GM06990 (cell line): ENCODE measurements at regions not wholly inside any gene's neighbourhood (a gene's known extent, or its start where the extent isn't known, plus 50 kb on each side); places are given as distances from the start of the nearest gene placed in this dataset.

Experiments used
- DNase-seq: peaks from one replicate; pipeline ENCODE4 v3.0.0-alpha.2; 2011; ENCODE audit not compliant: insufficient read length; ENCODE audit errors: extremely low read depth
- H3K27me3 ChIP-seq: replicated peaks from 2 replicates; pipeline ENCODE4 v1.6.0; 2011; ENCODE audit warnings: low read length; ENCODE audit not compliant: control insufficient read depth, insufficient read depth
- H3K36me3 ChIP-seq: 2 replicates; pipeline ENCODE4 v1.5.1; 2011; ENCODE audit warnings: low read length; ENCODE audit not compliant: control insufficient read depth, insufficient read depth
- H3K4me3 ChIP-seq: replicated peaks from 2 replicates; pipeline ENCODE4 v1.5.1; 2011; ENCODE audit warnings: low read depth, mild to moderate bottlenecking, control low read depth, low read length
- CTCF ChIP-seq: IDR thresholded peaks from 2 replicates; pipeline ENCODE4 v1.5.1; 2011; ENCODE audit warnings: low read length, control low read depth, mild to moderate bottlenecking, inconsistent platforms; ENCODE audit not compliant: insufficient read depth, poor library complexity, severe bottlenecking

GRCh38 chr16:72388007-72388406 lies 216.1 kb upstream of the PMFBP1 start:
- no peak for DNase-seq
- TF ChIP-seq CTCF, result no peak
- no peaks in the 10 kb centered on the region for H3K27me3 ChIP-seq
- H3K36me3 ChIP-seq, result no peaks in the 10 kb centered on the region
- H3K4me3 ChIP-seq, result no peak overlapping the region

- no peak for TF ChIP-seq CTCF
- H3K27me3 ChIP-seq, result no peaks in the 10 kb centered on the region
- no peaks in the 10 kb centered on the region for H3K36me3 ChIP-seq
- no peak overlapping the region for H3K4me3 ChIP-seq
- no peak for DNase-seq
Measured at GRCh38 chr16:72384651-72385050, 212.7 kb upstream of the PMFBP1 start.

GRCh38 chr16:72380283-72380682 lies 208.3 kb upstream of the PMFBP1 start:
- Histone ChIP-seq H3K4me3 (no peak overlapping the region), H3K36me3 (no peaks in the 10 kb centered on the region), H3K27me3 (no peaks in the 10 kb centered on the region)
- no peak for TF ChIP-seq CTCF
- no peak for DNase-seq

GRCh38 chr16:72373201-72373600 lies 201.2 kb upstream of the PMFBP1 start:
- Histone ChIP-seq H3K27me3 (no peaks in the 10 kb centered on the region), H3K4me3 (no peak overlapping the region), H3K36me3 (no peaks in the 10 kb centered on the region)
- no peak for TF ChIP-seq CTCF
- no peak for DNase-seq

GRCh38 chr16:72372087-72373045 lies 200.4 kb upstream of the PMFBP1 start:
- TF ChIP-seq CTCF, result no peak
- no peak for DNase-seq

More at GRCh38 chr16:72372087-72373045, 200.4 kb upstream of the PMFBP1 start:
- no peaks in the 10 kb centered on the region for H3K27me3 ChIP-seq
- H3K36me3 ChIP-seq, result no peaks in the 10 kb centered on the region
- H3K4me3 ChIP-seq, result no peak overlapping the region
